Parathyroid adenoma (tissue), 2 donors: ENCODE measurements at regions not wholly inside any gene's neighbourhood (a gene's known extent, or its start where the extent isn't known, plus 50 kb on each side); places are given as distances from the start of the nearest gene placed in this dataset.

Experiments used
- H2AFZ ChIP-seq: fragments of 300-600 bp; sonication (generic); one replicate; pipeline ENCODE4 v1.7.0; 2017; ENCODE audit warnings: antibody characterized with exemption, mild to moderate bottlenecking
- H3K27ac ChIP-seq: fragments of 300-600 bp; sonication (generic); one replicate; pipeline ENCODE4 v1.7.0; 2017
- H3K27me3 ChIP-seq: fragments of 300-600 bp; sonication (generic); one replicate; pipeline ENCODE4 v1.7.0; 2017; ENCODE audit warnings: low read length; ENCODE audit not compliant: control insufficient read depth, insufficient read depth
- H3K36me3 ChIP-seq: fragments of 300-600 bp; sonication (generic); one replicate; pipeline ENCODE4 v1.7.0; 2017; ENCODE audit warnings: low read length; ENCODE audit not compliant: control insufficient read depth, insufficient read depth
- H3K4me1 ChIP-seq: fragments of 300-600 bp; sonication (generic); one replicate; pipeline ENCODE4 v1.7.0; 2017; ENCODE audit warnings: control low read depth
- H3K4me2 ChIP-seq: fragments of 300-600 bp; sonication (generic); one replicate; pipeline ENCODE4 v1.7.0; 2017; ENCODE audit warnings: low read length
- H3K4me3 ChIP-seq: fragments of 300-600 bp; sonication (generic); one replicate; pipeline ENCODE4 v1.7.0; 2017; ENCODE audit warnings: low read depth, low read length
- H3K79me2 ChIP-seq: fragments of 300-600 bp; sonication (generic); one replicate; pipeline ENCODE4 v1.7.0; 2017; ENCODE audit warnings: control low read depth
- H3K9ac ChIP-seq: fragments of 300-600 bp; sonication (generic); one replicate; pipeline ENCODE4 v1.7.0; 2017; ENCODE audit warnings: mild to moderate bottlenecking
- H3K9me3 ChIP-seq: fragments of 300-600 bp; sonication (generic); one replicate; pipeline ENCODE4 v1.7.0; 2017; ENCODE audit warnings: low read length; ENCODE audit not compliant: control insufficient read depth
- CTCF ChIP-seq: fragments of 300-600 bp; sonication (generic); IDR thresholded peaks from one replicate; pipeline ENCODE4 v1.7.0; 2017; ENCODE audit warnings: antibody characterized with exemption, mild to moderate bottlenecking
- donor health status: primary hyperparathyroidism.

GRCh38 chr1:199671684-199672083 is 355.8 kb upstream of the NR5A2 start:
- no peaks in the 10 kb centered on the region for H3K4me1 ChIP-seq
- H3K9ac ChIP-seq: no peak overlapping the region
- H3K4me3 ChIP-seq: no peak overlapping the region
- no peak for TF ChIP-seq CTCF
- no peaks in the 10 kb centered on the region for H3K27me3 ChIP-seq
- H2AFZ ChIP-seq: no peak overlapping the region
- no peak overlapping the region for H3K4me2 ChIP-seq
- H3K9me3 ChIP-seq: no peaks in the 10 kb centered on the region
- H3K27ac ChIP-seq: no peak overlapping the region
- no peaks in the 10 kb centered on the region for H3K36me3 ChIP-seq
- H3K79me2 ChIP-seq: no peaks in the 10 kb centered on the region

- Histone ChIP-seq H3K79me2 (no peaks in the 10 kb centered on the region), H2AFZ (no peak overlapping the region), H3K4me2 (no peak overlapping the region), H3K4me1 (no peaks in the 10 kb centered on the region), H3K9ac (no peak overlapping the region), H3K27ac (no peak overlapping the region), H3K27me3 (no peaks in the 10 kb centered on the region), H3K36me3 (no peaks in the 10 kb centered on the region), H3K9me3 (no peaks in the 10 kb centered on the region), H3K4me3 (no peak overlapping the region)
- no peak for TF ChIP-seq CTCF
Observed at GRCh38 chr1:199675937-199676336, 351.6 kb upstream of the NR5A2 start.

- no peak overlapping the region for H3K27ac ChIP-seq
Observed at GRCh38 chr1:199678771-199679170, 348.7 kb upstream of the NR5A2 start.

GRCh38 chr1:199682081-199682480 is 345.4 kb upstream of the NR5A2 start:
- Histone ChIP-seq H3K9ac (no peak overlapping the region), H3K4me1 (no peaks in the 10 kb centered on the region), H3K9me3 (no peaks in the 10 kb centered on the region), H3K4me2 (no peak overlapping the region), H2AFZ (no peak overlapping the region), H3K36me3 (no peaks in the 10 kb centered on the region), H3K79me2 (no peaks in the 10 kb centered on the region), H3K27me3 (no peaks in the 10 kb centered on the region), H3K27ac (no peak overlapping the region), H3K4me3 (no peak overlapping the region)
- no peak for TF ChIP-seq CTCF

More at GRCh38 chr1:199678771-199679170, 348.7 kb upstream of the NR5A2 start:
- TF ChIP-seq CTCF: no peak
- H3K4me3 ChIP-seq: no peak overlapping the region
- no peaks in the 10 kb centered on the region for H3K27me3 ChIP-seq
- H3K9ac ChIP-seq: no peak overlapping the region
- no peaks in the 10 kb centered on the region for H3K9me3 ChIP-seq
- H3K4me1 ChIP-seq: no peaks in the 10 kb centered on the region
- no peak overlapping the region for H2AFZ ChIP-seq
- H3K36me3 ChIP-seq: no peaks in the 10 kb centered on the region
- no peaks in the 10 kb centered on the region for H3K79me2 ChIP-seq
- no peak overlapping the region for H3K4me2 ChIP-seq

- H3K4me2 ChIP-seq: no peak overlapping the region
- H3K9ac ChIP-seq: no peak overlapping the region
- H3K36me3 ChIP-seq: no peaks in the 10 kb centered on the region
- no peaks in the 10 kb centered on the region for H3K27me3 ChIP-seq
- H3K27ac ChIP-seq: no peak overlapping the region
- H3K4me3 ChIP-seq: no peak overlapping the region
- H3K79me2 ChIP-seq: no peaks in the 10 kb centered on the region
- TF ChIP-seq CTCF: peak; percentile 50
- no peaks in the 10 kb centered on the region for H3K4me1 ChIP-seq
- H2AFZ ChIP-seq: no peak overlapping the region
- no peaks in the 10 kb centered on the region for H3K9me3 ChIP-seq
Observed at GRCh38 chr1:199684686-199685273, 342.7 kb upstream of the NR5A2 start.
